H1 (cell line): ENCODE measurements at regions not wholly inside any gene's neighbourhood (a gene's known extent, or its start where the extent isn't known, plus 50 kb on each side); places are given as distances from the start of the nearest gene placed in this dataset.

Experiments
- CREB1 ChIP-seq: IDR thresholded peaks from 2 replicates; pipeline ENCODE4 v1.6.1; 2012; ENCODE audit warnings: inconsistent platforms
- SIRT6 ChIP-seq: IDR thresholded peaks from one replicate; pipeline ENCODE4 v1.7.1; 2012; ENCODE audit warnings: low read length, inconsistent platforms
- SUZ12 ChIP-seq: fragments of 200-600 bp; sonication (generic); IDR thresholded peaks from 2 replicates; pipeline ENCODE4 v1.6.1; 2012; ENCODE audit warnings: mild to moderate bottlenecking, inconsistent platforms, low read length, moderate library complexity, mixed read lengths

DNA sequence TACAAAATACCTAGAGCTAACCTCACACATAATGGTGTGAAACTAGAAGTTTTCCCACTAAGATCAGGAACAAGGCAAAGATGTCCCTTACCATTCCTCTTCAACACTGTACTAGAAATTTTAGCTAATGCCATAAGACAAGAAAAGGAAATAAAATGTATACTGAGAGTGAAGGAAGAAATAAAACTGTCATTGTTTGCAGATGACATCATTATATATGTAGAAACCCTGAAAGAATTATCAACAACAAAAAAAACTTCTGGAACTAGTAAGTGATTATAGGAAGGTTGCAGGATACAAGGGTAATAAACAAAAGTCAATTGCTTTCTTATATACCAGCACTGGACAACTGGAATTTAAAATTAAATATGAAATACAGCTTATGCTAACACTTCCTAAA lies 93.7 kb downstream of the TNFSF11 start (continued):
- TF ChIP-seq SUZ12 (no peak), SIRT6 (no peak), CREB1 (no peak)
